G401.6 (cell line): ENCODE measurements at regions not wholly inside any gene's neighbourhood (a gene's known extent, or its start where the extent isn't known, plus 50 kb on each side); places are given as distances from the start of the nearest gene placed in this dataset.
"Not testable (repeated sequence)": the region's sequence is repeated elsewhere in the genome, so short reads cannot be mapped to it uniquely, and the experiment has no call there.

Experiments
- FAIRE-seq: peaks from 2 replicates; lab custom pipeline; 2012; peaks lifted over from hg19 to GRCh38; lab: Jason Lieb, UNC

- no peak for FAIRE-seq
These were observed 393.7 kb downstream of the GASK1B start for GRCh38 chr4:157779081-157779480.

GRCh38 chr4:157776930-157777528, 395.8 kb downstream of the GASK1B start:
- FAIRE-seq: no peak

GRCh38 chr4:157775971-157776370, 396.9 kb downstream of the GASK1B start:
- no peak for FAIRE-seq

GRCh38 chr4:157772907-157773306, 399.9 kb downstream of the GASK1B start:
- FAIRE-seq: no peak

GRCh38 chr4:157768419-157768818, 404.4 kb downstream of the GASK1B start:
- FAIRE-seq: no peak

- FAIRE-seq: no peak
These were observed 409.3 kb downstream of the GASK1B start for GRCh38 chr4:157763490-157763889.

- peak; percentile 96 for FAIRE-seq
These were observed 418.4 kb downstream of the GASK1B start for GRCh38 chr4:157754410-157754809.

GRCh38 chr4:157751631-157752030, 421.2 kb downstream of the GASK1B start:
- FAIRE-seq: no peak

- FAIRE-seq: no peak
These were observed 431.2 kb downstream of the GASK1B start for GRCh38 chr4:157741642-157742041.

- FAIRE-seq: no peak
These were observed 433.6 kb downstream of the GASK1B start for GRCh38 chr4:157739242-157739641.

GRCh38 chr4:157728215-157728614, 444.6 kb downstream of the GASK1B start:
- FAIRE-seq: no peak

- FAIRE-seq: no peak
These were observed 445.7 kb downstream of the GASK1B start for GRCh38 chr4:157727163-157727562.

GRCh38 chr4:157722146-157722545, 450.7 kb downstream of the GASK1B start:
- no peak for FAIRE-seq

- no peak for FAIRE-seq
These were observed 459.5 kb downstream of the GASK1B start for GRCh38 chr4:157713342-157713741.

GRCh38 chr4:157706155-157706554, 466.7 kb downstream of the GASK1B start:
- no peak for FAIRE-seq

- no peak for FAIRE-seq
These were observed 470.0 kb downstream of the GASK1B start for GRCh38 chr4:157702831-157703230.

- FAIRE-seq: no peak
These were observed 471.2 kb downstream of the GASK1B start for GRCh38 chr4:157701695-157701994.

GRCh38 chr4:157700898-157701694, 471.7 kb downstream of the GASK1B start:
- FAIRE-seq: no peak

- no peak for FAIRE-seq
These were observed 468.9 kb downstream of the GRIA2 start for GRCh38 chr4:157689476-157689875.

- FAIRE-seq: no peak
These were observed 467.4 kb downstream of the GRIA2 start for GRCh38 chr4:157687971-157688370.

- not testable (repeated sequence) for FAIRE-seq
These were observed 458.8 kb downstream of the GRIA2 start for GRCh38 chr4:157679326-157679725.

- FAIRE-seq: no peak
These were observed 457.9 kb downstream of the GRIA2 start for GRCh38 chr4:157678478-157678877.

- FAIRE-seq: no peak
These were observed 454.2 kb downstream of the GRIA2 start for GRCh38 chr4:157674699-157675098.

- FAIRE-seq: no peak
These were observed 447.3 kb downstream of the GRIA2 start for GRCh38 chr4:157667836-157668235.
